OCI-LY3 (cell line): ENCODE measurements at regions not wholly inside any gene's neighbourhood (a gene's known extent, or its start where the extent isn't known, plus 50 kb on each side); places are given as distances from the start of the nearest gene placed in this dataset.

ENCODE experiments used
- CTCF ChIP-seq: fragments of 200-600, 300-600 bp; sonication (generic); IDR thresholded peaks from 2 replicates; pipeline ENCODE4 v1.5.1; 2014; ENCODE audit warnings: antibody characterized with exemption, low read length, low read depth
- EZH2phosphoT487 ChIP-seq: fragments of 200-600 bp; shearing (Covaris generic); IDR thresholded peaks from 2 replicates; pipeline ENCODE4 v1.6.1; 2018; ENCODE audit warnings: antibody characterized with exemption, mixed run types, low read depth

- no peak for TF ChIP-seq EZH2phosphoT487
- TF ChIP-seq CTCF: no peak
Observed at GRCh38 chr5:135729321-135729786, 105.1 kb upstream of the SLC25A48 start.
